MG63 (cell line): ENCODE measurements at regions not wholly inside any gene's neighbourhood (a gene's known extent, or its start where the extent isn't known, plus 50 kb on each side); places are given as distances from the start of the nearest gene placed in this dataset.

Source experiments
- DNase-seq: peaks from one replicate; pipeline ENCODE4 v3.0.0-alpha.2; 2020
- H3K27me3 ChIP-seq: fragments of 250-450 bp; sonication (Bioruptor Pico); 2 replicates; pipeline ENCODE4 v1.5.1; 2020; ENCODE audit warnings: mild to moderate bottlenecking, moderate library complexity
- H3K36me3 ChIP-seq: fragments of 250-450 bp; sonication (Bioruptor Pico); 2 replicates; pipeline ENCODE4 v1.5.1; 2020; ENCODE audit warnings: mild to moderate bottlenecking, moderate library complexity
- H3K4me3 ChIP-seq: fragments of 250-450 bp; sonication (Bioruptor Pico); 2 replicates; pipeline ENCODE4 v1.5.1; 2020; ENCODE audit warnings: mild to moderate bottlenecking, moderate library complexity
- H3K9me3 ChIP-seq: fragments of 250-450 bp; sonication (Bioruptor Pico); 2 replicates; pipeline ENCODE4 v1.5.1; 2020; ENCODE audit warnings: mild to moderate bottlenecking, moderate library complexity

GRCh38 chr20:4546786-4547185 is 139.5 kb upstream of the PRNP start:
- no peak overlapping the region for H3K4me3 ChIP-seq
- no peaks in the 10 kb centered on the region for H3K9me3 ChIP-seq
- H3K27me3 ChIP-seq: no peaks in the 10 kb centered on the region
- H3K36me3 ChIP-seq: no peaks in the 10 kb centered on the region
- DNase-seq: no peak

GRCh38 chr20:4546342-4546741 is 139.9 kb upstream of the PRNP start:
- DNase-seq: no peak
- no peaks in the 10 kb centered on the region for H3K9me3 ChIP-seq
- H3K27me3 ChIP-seq: no peaks in the 10 kb centered on the region
- H3K36me3 ChIP-seq: no peaks in the 10 kb centered on the region
- H3K4me3 ChIP-seq: no peak overlapping the region

- DNase-seq: no peak
Observed at GRCh38 chr20:4545526-4545925, 140.7 kb upstream of the PRNP start.

GRCh38 chr20:4544765-4545164 is 141.5 kb upstream of the PRNP start:
- DNase-seq: no peak
- Histone ChIP-seq H3K9me3 (no peaks in the 10 kb centered on the region), H3K4me3 (no peak overlapping the region), H3K36me3 (no peaks in the 10 kb centered on the region), H3K27me3 (no peaks in the 10 kb centered on the region)

More at GRCh38 chr20:4545526-4545925, 140.7 kb upstream of the PRNP start:
- H3K9me3 ChIP-seq: no peaks in the 10 kb centered on the region
- no peak overlapping the region for H3K4me3 ChIP-seq
- no peaks in the 10 kb centered on the region for H3K27me3 ChIP-seq
- H3K36me3 ChIP-seq: no peaks in the 10 kb centered on the region

GRCh38 chr20:4542270-4542669 is 144.0 kb upstream of the PRNP start:
- Histone ChIP-seq H3K4me3 (no peak overlapping the region), H3K27me3 (no peaks in the 10 kb centered on the region), H3K9me3 (no peaks in the 10 kb centered on the region), H3K36me3 (no peaks in the 10 kb centered on the region)
- no peak for DNase-seq

GRCh38 chr20:4534315-4534714 is 151.9 kb upstream of the PRNP start:
- H3K27me3 ChIP-seq: no peaks in the 10 kb centered on the region
- no peaks in the 10 kb centered on the region for H3K9me3 ChIP-seq
- H3K36me3 ChIP-seq: no peaks in the 10 kb centered on the region
- no peak for DNase-seq
- H3K4me3 ChIP-seq: no peak overlapping the region

GRCh38 chr20:4533368-4534133 is 152.7 kb upstream of the PRNP start:
- H3K27me3 ChIP-seq: no peaks in the 10 kb centered on the region
- DNase-seq: no peak
- no peak overlapping the region for H3K4me3 ChIP-seq
- H3K36me3 ChIP-seq: no peaks in the 10 kb centered on the region
- H3K9me3 ChIP-seq: no peaks in the 10 kb centered on the region

- Histone ChIP-seq H3K27me3 (no peaks in the 10 kb centered on the region), H3K36me3 (no peaks in the 10 kb centered on the region), H3K9me3 (no peaks in the 10 kb centered on the region), H3K4me3 (no peak overlapping the region)
- no peak for DNase-seq
Observed at GRCh38 chr20:4532772-4533171, 153.5 kb upstream of the PRNP start.

- Histone ChIP-seq H3K36me3 (no peaks in the 10 kb centered on the region), H3K27me3 (no peaks in the 10 kb centered on the region), H3K9me3 (no peaks in the 10 kb centered on the region), H3K4me3 (no peak overlapping the region)
- no peak for DNase-seq
Observed at GRCh38 chr20:4524792-4525191, 161.5 kb upstream of the PRNP start.

- Histone ChIP-seq H3K27me3 (no peaks in the 10 kb centered on the region), H3K9me3 (no peaks in the 10 kb centered on the region), H3K4me3 (no peak overlapping the region), H3K36me3 (no peaks in the 10 kb centered on the region)
- DNase-seq: no peak
Observed at GRCh38 chr20:4524307-4524706, 161.9 kb upstream of the PRNP start.

GRCh38 chr20:4522310-4522709 is 163.9 kb upstream of the PRNP start:
- no peak for DNase-seq
- no peaks in the 10 kb centered on the region for H3K36me3 ChIP-seq
- no peak overlapping the region for H3K4me3 ChIP-seq
- no peaks in the 10 kb centered on the region for H3K9me3 ChIP-seq
- H3K27me3 ChIP-seq: no peaks in the 10 kb centered on the region

- Histone ChIP-seq H3K4me3 (no peak overlapping the region), H3K9me3 (no peaks in the 10 kb centered on the region), H3K27me3 (no peaks in the 10 kb centered on the region), H3K36me3 (no peaks in the 10 kb centered on the region)
- DNase-seq: no peak
Observed at GRCh38 chr20:4521170-4521968, 164.9 kb upstream of the PRNP start.

GRCh38 chr20:4519534-4519933 is 166.7 kb upstream of the PRNP start:
- Histone ChIP-seq H3K9me3 (no peaks in the 10 kb centered on the region), H3K27me3 (no peaks in the 10 kb centered on the region)

GRCh38 chr20:4516876-4517275 is 169.4 kb upstream of the PRNP start:
- H3K27me3 ChIP-seq: no peaks in the 10 kb centered on the region
- H3K36me3 ChIP-seq: no peaks in the 10 kb centered on the region
- no peak overlapping the region for H3K4me3 ChIP-seq
- H3K9me3 ChIP-seq: no peaks in the 10 kb centered on the region
- no peak for DNase-seq

More at GRCh38 chr20:4519534-4519933, 166.7 kb upstream of the PRNP start:
- no peak for DNase-seq
- Histone ChIP-seq H3K4me3 (no peak overlapping the region), H3K36me3 (no peaks in the 10 kb centered on the region)

- H3K9me3 ChIP-seq: no peaks in the 10 kb centered on the region
- H3K27me3 ChIP-seq: no peaks in the 10 kb centered on the region
- no peaks in the 10 kb centered on the region for H3K36me3 ChIP-seq
- H3K4me3 ChIP-seq: no peak overlapping the region
- DNase-seq: no peak
Observed at GRCh38 chr20:4513720-4514119, 172.5 kb upstream of the PRNP start.

- Histone ChIP-seq H3K27me3 (no peaks in the 10 kb centered on the region), H3K36me3 (no peaks in the 10 kb centered on the region), H3K4me3 (no peak overlapping the region), H3K9me3 (no peaks in the 10 kb centered on the region)
- DNase-seq: peak; percentile 8
Observed at GRCh38 chr20:4512891-4513550, 173.2 kb upstream of the PRNP start.

- H3K9me3 ChIP-seq: no peaks in the 10 kb centered on the region
- no peaks in the 10 kb centered on the region for H3K36me3 ChIP-seq
- DNase-seq: no peak
- no peaks in the 10 kb centered on the region for H3K27me3 ChIP-seq
- H3K4me3 ChIP-seq: no peak overlapping the region
Observed at GRCh38 chr20:4511776-4512175, 174.5 kb upstream of the PRNP start.
